ENCODE measurements at regions not wholly inside any gene's neighbourhood (a gene's known extent, or its start where the extent isn't known, plus 50 kb on each side); places are given as distances from the start of the nearest gene placed in this dataset.

GRCh38 chr18:78123926-78124797 is 855.5 kb upstream of the SALL3 start:
- no peaks in the 10 kb centered on the region for H3K36me3 Mint-ChIP-seq
- no peaks in the 10 kb centered on the region for H3K27me3 Mint-ChIP-seq
- 83% methylated on average over 30 of the region's 34 CpGs for WGBS (ENCODE audit: insufficient coverage)
- Histone ChIP-seq H3K4me3 (ENCODE audit: control insufficient read depth in 1 of 2, extremely low read depth in 1 of 2, low read length in 1 of 2) (no peak overlapping the region), H3K27ac (ENCODE audit: low read length) (no peak overlapping the region), H3K4me1 (ENCODE audit: control insufficient read depth in 1 of 2, extremely low read depth in 1 of 2, insufficient read depth in 2 of 2, low read length in 2 of 2) (no peaks in the 10 kb centered on the region), H3K27me3 (replicated peaks in 1 of 2; ENCODE audit: control insufficient read depth in 2 of 2, extremely low read depth in 1 of 2, insufficient read depth in 2 of 2, low read length in 1 of 2) (peaks cover 0 to 4% of the 10 kb centered on the region in 2 experiments), H3K36me3 (ENCODE audit: control insufficient read depth in 2 of 2, extremely low read depth in 1 of 2, insufficient read depth in 1 of 2, low read length in 1 of 2) (no peaks in the 10 kb centered on the region), H3K9me3 (no peaks in the 10 kb centered on the region)
- no peak overlapping the region for H3K27ac Mint-ChIP-seq
- no peaks in the 10 kb centered on the region for H3K4me1 Mint-ChIP-seq
- ATAC-seq (replicated peaks in 1 of 4) (no peak), DNase-seq (no peak)
- CTCF ChIA-PET: no interaction called here
- H3K9me3 Mint-ChIP-seq: peaks cover 13 to 29% (median 23%) of the 10 kb centered on the region in 3 donors
- POLR2A ChIA-PET: no interaction called here
- no peak overlapping the region for H3K4me3 Mint-ChIP-seq

- peaks cover 0 to 3% of the 10 kb centered on the region in 2 donors for H3K27me3 Mint-ChIP-seq
- no peak overlapping the region for H3K27ac Mint-ChIP-seq
- no peak for ATAC-seq (replicated peaks in 1 of 4)
- no peak overlapping the region for H3K27ac ChIP-seq (ENCODE audit: low read length)
- H3K4me1 ChIP-seq (ENCODE audit: control insufficient read depth in 1 of 2, extremely low read depth in 1 of 2, insufficient read depth in 2 of 2, low read length in 2 of 2): no peaks in the 10 kb centered on the region
- no peaks in the 10 kb centered on the region for H3K36me3 ChIP-seq (ENCODE audit: control insufficient read depth in 2 of 2, extremely low read depth in 1 of 2, insufficient read depth in 1 of 2, low read length in 1 of 2)
- H3K4me3 ChIP-seq (ENCODE audit: control insufficient read depth in 1 of 2, extremely low read depth in 1 of 2, low read length in 1 of 2): no peak overlapping the region
- ChIA-PET POLR2A (no interaction called here), CTCF (no interaction called here)
- 90% methylated on average over 7 of the region's 7 CpGs for WGBS (ENCODE audit: insufficient coverage)
- no peak for DNase-seq
- H3K9me3 ChIP-seq: no peaks in the 10 kb centered on the region
- no peaks in the 10 kb centered on the region for H3K36me3 Mint-ChIP-seq
- H3K9me3 Mint-ChIP-seq: peaks cover 9 to 24% (median 16%) of the 10 kb centered on the region in 3 donors
- no peaks in the 10 kb centered on the region for H3K4me1 Mint-ChIP-seq
- H3K4me3 Mint-ChIP-seq: no peak overlapping the region
- peaks cover 0 to 4% of the 10 kb centered on the region in 2 experiments for H3K27me3 ChIP-seq (replicated peaks in 1 of 2; ENCODE audit: control insufficient read depth in 2 of 2, extremely low read depth in 1 of 2, insufficient read depth in 2 of 2, low read length in 1 of 2)
Measured at GRCh38 chr18:78125206-78125896, 854.3 kb upstream of the SALL3 start.

- Histone ChIP-seq H3K27me3 (replicated peaks in 1 of 2; ENCODE audit: control insufficient read depth in 2 of 2, extremely low read depth in 1 of 2, insufficient read depth in 2 of 2, low read length in 1 of 2) (peaks cover 0 to 4% of the 10 kb centered on the region in 2 experiments), H3K4me3 (ENCODE audit: control insufficient read depth in 1 of 2, extremely low read depth in 1 of 2, low read length in 1 of 2) (no peak overlapping the region), H3K9me3 (no peaks in the 10 kb centered on the region), H3K36me3 (ENCODE audit: control insufficient read depth in 2 of 2, extremely low read depth in 1 of 2, insufficient read depth in 1 of 2, low read length in 1 of 2) (no peaks in the 10 kb centered on the region), H3K27ac (ENCODE audit: low read length) (no peak overlapping the region), H3K4me1 (ENCODE audit: control insufficient read depth in 1 of 2, extremely low read depth in 1 of 2, insufficient read depth in 2 of 2, low read length in 2 of 2) (no peaks in the 10 kb centered on the region)
- H3K4me1 Mint-ChIP-seq: no peaks in the 10 kb centered on the region
- no peak overlapping the region for H3K4me3 Mint-ChIP-seq
- ATAC-seq (replicated peaks in 1 of 4): no peak
- H3K27me3 Mint-ChIP-seq: peaks cover 0 to 9% of the 10 kb centered on the region in 2 donors
- H3K27ac Mint-ChIP-seq: no peak overlapping the region
- no peaks in the 10 kb centered on the region for H3K36me3 Mint-ChIP-seq
- DNase-seq: no peak
- POLR2A ChIA-PET: no interaction called here
- CTCF ChIA-PET: no interaction called here
- peaks cover 9 to 24% (median 16%) of the 10 kb centered on the region in 3 donors for H3K9me3 Mint-ChIP-seq
- WGBS (ENCODE audit: insufficient coverage): 89% methylated on average over 8 of the region's 13 CpGs
Measured at GRCh38 chr18:78126106-78126505, 853.5 kb upstream of the SALL3 start.

- Histone ChIP-seq H3K9me3 (no peaks in the 10 kb centered on the region), H3K27ac (ENCODE audit: low read length) (no peak overlapping the region), H3K4me3 (ENCODE audit: control insufficient read depth in 1 of 2, extremely low read depth in 1 of 2, low read length in 1 of 2) (no peak overlapping the region), H3K27me3 (replicated peaks in 1 of 2; ENCODE audit: control insufficient read depth in 2 of 2, extremely low read depth in 1 of 2, insufficient read depth in 2 of 2, low read length in 1 of 2) (peaks cover 0 to 4% of the 10 kb centered on the region in 2 experiments), H3K4me1 (ENCODE audit: control insufficient read depth in 1 of 2, extremely low read depth in 1 of 2, insufficient read depth in 2 of 2, low read length in 2 of 2) (no peaks in the 10 kb centered on the region), H3K36me3 (ENCODE audit: control insufficient read depth in 2 of 2, extremely low read depth in 1 of 2, insufficient read depth in 1 of 2, low read length in 1 of 2) (no peaks in the 10 kb centered on the region)
- DNase-seq (no peak), ATAC-seq (replicated peaks in 1 of 4) (no peak)
- CTCF ChIA-PET: no interaction called here
- POLR2A ChIA-PET: no interaction called here
- Mint-ChIP-seq H3K36me3 (no peaks in the 10 kb centered on the region), H3K4me1 (no peaks in the 10 kb centered on the region), H3K27me3 (peaks cover 0 to 9% of the 10 kb centered on the region in 2 donors), H3K27ac (no peak overlapping the region), H3K4me3 (no peak overlapping the region), H3K9me3 (peaks cover 8 to 23% (median 16%) of the 10 kb centered on the region in 3 donors)
- 92% methylated on average over 12 of the region's 21 CpGs for WGBS (ENCODE audit: insufficient coverage)
Measured at GRCh38 chr18:78126536-78126935, 853.1 kb upstream of the SALL3 start.

- DNase-seq: no peak
- ChIA-PET POLR2A (no interaction called here), CTCF (no interaction called here)
- 96% methylated on average over 14 of the region's 20 CpGs for WGBS (ENCODE audit: insufficient coverage)
- H3K4me1 Mint-ChIP-seq: no peaks in the 10 kb centered on the region
- peaks cover 0 to 4% of the 10 kb centered on the region in 2 experiments for H3K27me3 ChIP-seq (replicated peaks in 1 of 2; ENCODE audit: control insufficient read depth in 2 of 2, extremely low read depth in 1 of 2, insufficient read depth in 2 of 2, low read length in 1 of 2)
- no peak overlapping the region for H3K27ac Mint-ChIP-seq
- H3K27ac ChIP-seq (ENCODE audit: low read length): no peak overlapping the region
- ATAC-seq (replicated peaks in 1 of 4): no peak
- H3K9me3 Mint-ChIP-seq: peaks cover 7 to 22% (median 16%) of the 10 kb centered on the region in 3 donors
- no peaks in the 10 kb centered on the region for H3K4me1 ChIP-seq (ENCODE audit: control insufficient read depth in 1 of 2, extremely low read depth in 1 of 2, insufficient read depth in 2 of 2, low read length in 2 of 2)
- no peaks in the 10 kb centered on the region for H3K36me3 ChIP-seq (ENCODE audit: control insufficient read depth in 2 of 2, extremely low read depth in 1 of 2, insufficient read depth in 1 of 2, low read length in 1 of 2)
- H3K4me3 ChIP-seq (ENCODE audit: control insufficient read depth in 1 of 2, extremely low read depth in 1 of 2, low read length in 1 of 2): no peak overlapping the region
- H3K9me3 ChIP-seq: no peaks in the 10 kb centered on the region
- peaks cover 0 to 9% of the 10 kb centered on the region in 2 donors for H3K27me3 Mint-ChIP-seq
- H3K36me3 Mint-ChIP-seq: no peaks in the 10 kb centered on the region
- no peak overlapping the region for H3K4me3 Mint-ChIP-seq
Measured at GRCh38 chr18:78127041-78127440, 852.6 kb upstream of the SALL3 start.

GRCh38 chr18:78128004-78128403 is 851.6 kb upstream of the SALL3 start:
- CTCF ChIA-PET: no interaction called here
- 60% methylated on average over 8 of the region's 8 CpGs for WGBS (ENCODE audit: insufficient coverage)

More at GRCh38 chr18:78128004-78128403, 851.6 kb upstream of the SALL3 start:
- Mint-ChIP-seq H3K27ac (no peak overlapping the region), H3K4me3 (no peak overlapping the region), H3K4me1 (no peaks in the 10 kb centered on the region), H3K36me3 (no peaks in the 10 kb centered on the region), H3K27me3 (peaks cover 0 to 9% of the 10 kb centered on the region in 2 donors), H3K9me3 (peaks cover 7 to 22% (median 16%) of the 10 kb centered on the region in 3 donors)
- no peak for ATAC-seq (replicated peaks in 1 of 4)
- H3K36me3 ChIP-seq (ENCODE audit: control insufficient read depth in 2 of 2, extremely low read depth in 1 of 2, insufficient read depth in 1 of 2, low read length in 1 of 2): no peaks in the 10 kb centered on the region
- DNase-seq: no peak
- H3K9me3 ChIP-seq: no peaks in the 10 kb centered on the region
- no peaks in the 10 kb centered on the region for H3K4me1 ChIP-seq (ENCODE audit: control insufficient read depth in 1 of 2, extremely low read depth in 1 of 2, insufficient read depth in 2 of 2, low read length in 2 of 2)
- POLR2A ChIA-PET: no interaction called here
- H3K4me3 ChIP-seq (ENCODE audit: control insufficient read depth in 1 of 2, extremely low read depth in 1 of 2, low read length in 1 of 2): no peak overlapping the region
- H3K27me3 ChIP-seq (replicated peaks in 1 of 2; ENCODE audit: control insufficient read depth in 2 of 2, extremely low read depth in 1 of 2, insufficient read depth in 2 of 2, low read length in 1 of 2): peaks cover 0 to 4% of the 10 kb centered on the region in 2 experiments
- H3K27ac ChIP-seq (ENCODE audit: low read length): no peak overlapping the region
